SHP77 treated with DMSO at 0.1 percent for 48 hours (cell line): ENCODE measurements at regions not wholly inside any gene's neighbourhood (a gene's known extent, or its start where the extent isn't known, plus 50 kb on each side); places are given as distances from the start of the nearest gene placed in this dataset.
"Not testable (repeated sequence)": the region's sequence is repeated elsewhere in the genome, so short reads cannot be mapped to it uniquely, and the experiment has no call there.

Experiments
- DNase-seq: peaks from one replicate; lab custom pipeline; 2025; lab: John Stamatoyannopoulos, UW

- DNase-seq = no peak
Measured at GRCh38 chr1:187038784-187039183, 210.0 kb downstream of the PLA2G4A start.

GRCh38 chr1:187041104-187041503, 212.4 kb downstream of the PLA2G4A start:
- DNase-seq = no peak

GRCh38 chr1:187042538-187042937, 213.8 kb downstream of the PLA2G4A start:
- no peak for DNase-seq

GRCh38 chr1:187043433-187043832, 214.7 kb downstream of the PLA2G4A start:
- not testable (repeated sequence) for DNase-seq

GRCh38 chr1:187044411-187044810, 215.7 kb downstream of the PLA2G4A start:
- no peak for DNase-seq

GRCh38 chr1:187045371-187045770, 216.6 kb downstream of the PLA2G4A start:
- no peak for DNase-seq

GRCh38 chr1:187046293-187046692, 217.5 kb downstream of the PLA2G4A start:
- DNase-seq = no peak

- DNase-seq = no peak
Measured at GRCh38 chr1:187047298-187047697, 218.5 kb downstream of the PLA2G4A start.

GRCh38 chr1:187051618-187052232, 223.0 kb downstream of the PLA2G4A start:
- peak; percentile 37 for DNase-seq

- no peak for DNase-seq
Measured at GRCh38 chr1:187053876-187054275, 225.1 kb downstream of the PLA2G4A start.

- DNase-seq = no peak
Measured at GRCh38 chr1:187054862-187055757, 226.4 kb downstream of the PLA2G4A start.

- no peak for DNase-seq
Measured at GRCh38 chr1:187063271-187063670, 234.5 kb downstream of the PLA2G4A start.

GRCh38 chr1:187067160-187067559, 238.4 kb downstream of the PLA2G4A start:
- DNase-seq = peak; percentile 43

GRCh38 chr1:187070076-187070475, 241.3 kb downstream of the PLA2G4A start:
- DNase-seq = no peak

- DNase-seq = not testable (repeated sequence)
Measured at GRCh38 chr1:187072262-187073034, 243.7 kb downstream of the PLA2G4A start.

- DNase-seq = not testable (repeated sequence)
Measured at GRCh38 chr1:187073035-187073560, 244.3 kb downstream of the PLA2G4A start.

- DNase-seq = not testable (repeated sequence)
Measured at GRCh38 chr1:187073634-187074245, 245.0 kb downstream of the PLA2G4A start.

- DNase-seq = no peak
Measured at GRCh38 chr1:187074445-187075048, 245.8 kb downstream of the PLA2G4A start.

- DNase-seq = no peak
Measured at GRCh38 chr1:187076922-187077321, 248.2 kb downstream of the PLA2G4A start.

- DNase-seq = no peak
Measured at GRCh38 chr1:187078321-187078720, 249.6 kb downstream of the PLA2G4A start.

GRCh38 chr1:187078916-187079315, 250.2 kb downstream of the PLA2G4A start:
- DNase-seq = no peak
